ENCODE measurements at regions not wholly inside any gene's neighbourhood (a gene's known extent, or its start where the extent isn't known, plus 50 kb on each side); places are given as distances from the start of the nearest gene placed in this dataset.
"Not testable (repeated sequence)": the region's sequence is repeated elsewhere in the genome, so short reads cannot be mapped to it uniquely, and the experiment has no call there.

DNA sequence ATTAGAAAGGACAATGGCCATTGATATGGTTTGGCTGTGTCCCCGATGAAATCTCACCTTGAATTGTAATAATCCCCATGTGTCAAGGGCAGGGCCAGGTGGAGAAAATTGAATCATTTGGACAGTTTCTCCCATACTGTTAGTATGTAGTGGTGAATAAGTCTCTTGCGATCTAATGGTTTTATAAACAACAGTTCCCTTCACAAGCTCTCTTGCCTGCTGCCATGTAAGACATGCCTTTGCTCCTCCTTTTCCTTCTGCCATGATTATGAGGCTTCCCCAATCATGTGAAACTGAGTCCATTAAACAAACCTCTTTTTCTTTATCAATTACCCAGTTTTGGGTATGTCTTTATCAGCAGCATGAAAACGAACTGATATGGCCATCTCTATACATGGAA, 302.7 kb downstream of the SFMBT2 start:
- no peak for DNase-seq

DNA sequence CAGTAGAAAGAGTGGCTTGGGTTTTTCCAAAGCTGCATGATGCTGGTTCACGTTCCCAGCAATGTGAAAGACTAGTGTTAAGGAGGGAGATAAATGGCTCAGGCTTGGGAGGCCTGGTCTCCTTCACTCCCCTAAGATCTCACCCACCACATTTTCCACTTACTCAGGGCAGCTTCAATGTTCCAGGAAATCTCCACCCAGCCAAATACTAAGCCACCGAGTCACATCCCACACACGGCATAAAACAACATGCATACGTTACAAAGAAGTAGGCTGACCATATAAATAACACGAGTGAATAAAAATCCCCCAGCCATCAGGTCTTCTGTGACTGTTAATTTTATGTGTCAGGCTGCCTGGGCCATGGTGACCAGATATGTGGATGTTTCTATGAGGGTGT, 303.5 kb downstream of the SFMBT2 start:
- DNase-seq = no peak

DNA sequence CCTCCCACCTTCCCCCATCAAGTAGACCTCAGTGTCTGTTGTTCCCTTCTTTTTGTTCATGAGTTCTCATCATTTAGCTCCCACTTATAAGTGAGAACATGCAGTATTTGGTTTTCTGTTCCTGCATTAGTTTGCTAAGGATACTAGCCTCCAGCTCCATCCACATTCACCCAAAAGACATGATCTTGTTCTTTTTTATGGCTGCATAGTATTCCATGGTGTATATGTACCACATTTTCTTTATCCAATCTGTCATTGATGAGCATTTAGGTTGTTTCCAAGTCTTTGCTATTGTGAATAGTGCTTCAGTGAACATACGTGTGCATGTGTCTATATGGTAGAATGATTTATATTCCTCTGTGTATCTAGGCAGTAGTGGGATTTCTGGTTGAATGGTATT, 306.5 kb downstream of the SFMBT2 start:
- DNase-seq = not testable (repeated sequence)

DNA sequence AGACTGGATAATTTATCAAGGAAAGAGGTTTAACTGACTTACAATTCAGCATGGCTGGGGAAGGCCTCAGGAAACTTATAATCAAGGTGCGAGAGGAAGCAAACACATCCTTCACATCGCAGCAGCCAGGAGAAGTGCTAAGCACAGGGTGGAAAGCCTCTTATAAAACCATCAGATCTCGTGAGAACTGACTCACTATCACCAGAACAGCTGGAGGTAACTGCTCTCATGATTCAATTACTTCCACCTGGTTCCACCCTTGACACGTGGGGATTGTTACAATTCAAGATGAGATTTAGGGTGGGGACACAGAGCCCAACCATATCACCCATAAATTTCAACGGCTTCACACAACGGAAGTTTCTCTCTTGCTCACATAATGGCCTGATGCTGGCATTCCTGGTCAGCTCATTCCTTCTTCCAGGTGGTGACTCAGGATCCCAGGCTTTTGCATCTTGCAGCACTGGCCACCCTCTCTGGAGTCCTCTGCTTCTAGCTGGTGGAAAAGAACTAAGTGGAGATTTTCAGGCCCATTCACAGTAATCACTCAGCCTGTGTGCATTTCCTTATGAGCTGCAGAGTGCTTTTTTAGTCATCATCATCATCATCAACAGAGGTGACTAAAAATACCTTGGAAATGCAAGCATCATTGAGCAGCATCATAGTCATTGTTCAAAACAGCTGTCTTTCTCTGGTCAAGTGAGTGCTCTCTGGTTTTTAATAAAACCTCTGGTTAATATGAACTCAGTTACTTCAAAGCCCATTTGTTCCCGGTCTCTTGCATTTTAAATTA, 308.1 kb downstream of the SFMBT2 start:
- no peak for DNase-seq

DNA sequence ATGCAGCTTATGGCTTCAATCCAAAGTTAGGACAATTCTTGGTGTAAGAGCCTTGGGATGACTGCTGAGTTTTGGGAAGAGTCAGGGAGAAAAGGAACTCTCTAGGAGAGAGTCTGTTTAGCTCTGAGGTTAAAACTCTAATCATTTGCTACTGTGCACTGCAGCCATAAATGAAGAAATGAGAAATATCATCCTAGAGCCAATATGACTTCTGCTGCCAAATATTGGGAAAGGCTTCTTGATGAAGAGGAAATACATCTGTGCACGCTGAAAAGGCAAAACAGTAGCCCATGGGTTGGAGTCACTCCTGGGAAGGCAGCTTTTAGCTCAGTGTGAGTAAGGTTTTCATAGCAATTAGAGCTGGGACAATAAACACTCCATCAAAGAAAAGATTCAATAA, 308.8 kb downstream of the SFMBT2 start:
- DNase-seq = no peak

DNA sequence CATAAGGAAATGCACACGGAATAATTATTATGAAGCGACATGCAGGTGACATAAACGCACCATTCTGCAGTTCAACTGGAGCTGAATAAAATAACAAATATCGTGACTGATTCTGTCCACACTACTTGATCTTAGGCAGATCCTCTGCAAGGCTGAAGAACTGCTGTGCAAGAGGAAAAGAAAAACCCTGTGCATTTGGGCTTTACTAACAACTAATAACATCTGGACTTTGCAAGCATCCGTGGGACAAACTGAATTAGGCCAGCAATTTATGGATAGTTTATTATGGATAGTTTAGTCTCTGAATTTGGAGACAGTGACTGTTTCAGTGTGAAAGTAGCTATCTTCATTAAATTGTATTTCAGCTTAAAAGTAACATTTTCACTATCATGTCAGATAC, 309.4 kb downstream of the SFMBT2 start:
- DNase-seq = no peak

DNA sequence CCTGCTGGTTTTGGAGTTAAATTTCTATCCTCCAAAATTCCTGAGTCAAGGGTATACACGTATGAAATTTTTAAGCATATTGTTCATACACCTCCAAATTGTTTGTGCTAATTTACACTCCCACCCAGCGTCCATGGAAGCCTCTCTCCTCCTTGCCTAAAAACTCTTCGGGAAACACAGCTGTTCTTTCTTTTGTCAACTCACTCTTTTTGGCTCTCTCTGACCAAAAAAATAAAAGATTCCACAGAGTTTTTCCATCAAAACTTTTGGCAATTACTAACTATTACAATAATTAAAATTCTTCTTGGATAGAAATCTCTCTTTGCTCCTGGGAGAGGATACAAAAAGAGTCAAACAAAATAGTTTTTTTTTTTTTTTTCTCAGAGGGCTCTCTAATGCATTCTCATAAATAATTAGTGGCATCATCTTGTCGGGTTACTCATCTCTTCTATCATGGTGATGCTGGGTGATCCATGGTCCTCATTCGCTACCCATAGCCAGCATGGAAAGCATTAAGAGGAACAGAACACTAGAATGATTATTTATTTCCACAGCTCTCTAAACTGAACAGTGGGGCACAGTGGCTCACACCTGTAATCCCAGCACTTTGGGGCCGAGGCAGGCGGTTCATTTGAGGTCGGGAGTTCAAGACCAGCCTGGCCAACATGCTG, 310.7 kb downstream of the SFMBT2 start:
- no peak for DNase-seq

DNA sequence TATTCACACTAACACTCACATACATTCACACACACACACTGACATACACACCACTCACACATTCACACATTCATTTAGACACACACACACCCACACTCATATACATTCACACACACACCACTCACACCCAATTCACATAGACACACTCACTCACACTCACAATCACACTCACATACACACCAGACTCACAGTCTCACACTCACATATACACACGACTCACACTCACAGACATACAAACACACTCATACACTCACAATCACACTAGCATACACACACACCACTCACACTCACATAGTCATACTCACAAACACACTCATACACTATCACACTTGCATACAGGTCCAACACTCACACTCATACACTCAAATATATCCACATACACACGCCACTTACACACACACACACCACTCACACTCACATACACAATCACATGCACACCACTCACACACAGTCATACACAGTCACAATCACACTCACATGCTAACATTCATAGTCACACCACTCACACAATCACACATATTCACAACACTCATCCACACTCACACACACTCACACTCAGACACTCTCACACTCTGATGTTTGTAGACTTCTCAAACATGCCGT, 312.6 kb downstream of the SFMBT2 start:
- DNase-seq = no peak

DNA sequence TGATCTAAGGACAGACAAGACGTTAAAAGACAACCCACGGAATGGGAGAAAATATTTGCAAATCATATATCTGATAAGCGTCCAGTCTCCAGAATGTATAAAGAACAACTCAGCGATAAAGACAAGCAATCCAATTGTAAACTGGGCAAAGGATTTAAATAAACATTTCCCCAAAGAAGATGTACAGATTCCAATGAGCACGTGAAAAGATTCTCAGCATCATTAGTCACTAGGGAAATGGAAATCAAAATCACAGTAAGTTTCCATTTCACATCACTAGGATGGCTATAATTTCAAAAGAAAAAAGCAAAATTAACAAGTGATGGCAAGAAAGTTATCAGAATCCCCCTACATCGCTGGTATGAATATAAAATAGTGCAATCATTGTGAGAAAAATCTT, 316.1 kb downstream of the SFMBT2 start:
- no peak for DNase-seq

DNA sequence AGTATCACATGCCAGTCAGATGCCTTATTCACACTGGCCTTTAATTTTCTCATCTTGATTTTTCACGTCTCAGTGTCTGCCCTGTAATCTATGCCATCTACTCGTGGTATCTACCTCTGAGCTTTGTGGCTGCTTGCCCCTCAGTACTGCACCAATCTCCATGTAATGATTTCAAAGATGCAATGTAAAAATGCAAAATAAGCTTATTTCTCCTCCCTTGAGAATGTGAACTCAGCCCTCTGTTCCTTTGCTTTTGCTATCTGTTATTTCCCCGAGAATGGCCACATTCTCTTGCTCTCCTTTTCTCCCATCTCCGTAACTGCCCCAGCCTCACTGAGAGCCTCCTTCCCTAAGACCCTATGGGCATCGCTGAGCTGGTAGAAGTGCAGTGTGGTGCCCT, 317.5 kb downstream of the SFMBT2 start:
- DNase-seq = no peak

DNA sequence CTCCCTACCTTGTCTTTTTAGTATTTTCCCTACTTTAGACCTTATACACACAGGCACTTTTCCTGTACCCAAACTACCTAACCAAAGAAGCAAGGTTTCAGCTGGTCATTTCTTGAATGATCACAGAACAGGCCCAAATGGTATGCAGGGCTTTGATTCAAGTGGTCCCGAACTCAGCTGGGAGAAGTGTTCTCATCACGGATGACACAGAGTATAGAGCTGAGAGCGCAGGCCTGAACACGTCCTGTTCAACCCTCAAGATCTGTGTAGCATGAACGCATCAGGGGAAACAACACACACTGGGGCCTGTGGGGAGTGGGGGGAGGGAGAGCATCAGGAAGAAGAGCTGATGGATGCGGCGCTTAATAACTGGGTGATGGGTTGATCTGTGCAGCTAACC, 318.2 kb downstream of the SFMBT2 start:
- DNase-seq = no peak

DNA sequence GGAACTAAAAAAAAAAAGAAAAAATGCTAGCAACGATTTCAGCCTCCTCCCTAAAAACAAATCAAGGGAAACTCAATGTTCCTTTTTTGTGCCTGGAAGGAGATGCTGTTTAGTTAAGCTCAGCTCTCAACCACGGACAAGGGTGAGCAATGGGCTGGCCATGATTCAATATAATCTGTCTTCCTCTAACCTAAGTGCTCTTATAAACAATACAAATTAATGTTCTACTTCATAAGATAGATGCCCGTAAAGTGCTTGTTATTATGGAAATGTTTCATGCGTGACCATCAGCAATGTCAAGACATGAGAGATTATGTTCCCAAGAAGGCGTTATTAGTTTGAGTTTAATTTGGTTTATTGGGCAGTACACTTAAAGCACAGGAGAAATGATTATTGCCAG, 320.3 kb downstream of the SFMBT2 start:
- no peak for DNase-seq

DNA sequence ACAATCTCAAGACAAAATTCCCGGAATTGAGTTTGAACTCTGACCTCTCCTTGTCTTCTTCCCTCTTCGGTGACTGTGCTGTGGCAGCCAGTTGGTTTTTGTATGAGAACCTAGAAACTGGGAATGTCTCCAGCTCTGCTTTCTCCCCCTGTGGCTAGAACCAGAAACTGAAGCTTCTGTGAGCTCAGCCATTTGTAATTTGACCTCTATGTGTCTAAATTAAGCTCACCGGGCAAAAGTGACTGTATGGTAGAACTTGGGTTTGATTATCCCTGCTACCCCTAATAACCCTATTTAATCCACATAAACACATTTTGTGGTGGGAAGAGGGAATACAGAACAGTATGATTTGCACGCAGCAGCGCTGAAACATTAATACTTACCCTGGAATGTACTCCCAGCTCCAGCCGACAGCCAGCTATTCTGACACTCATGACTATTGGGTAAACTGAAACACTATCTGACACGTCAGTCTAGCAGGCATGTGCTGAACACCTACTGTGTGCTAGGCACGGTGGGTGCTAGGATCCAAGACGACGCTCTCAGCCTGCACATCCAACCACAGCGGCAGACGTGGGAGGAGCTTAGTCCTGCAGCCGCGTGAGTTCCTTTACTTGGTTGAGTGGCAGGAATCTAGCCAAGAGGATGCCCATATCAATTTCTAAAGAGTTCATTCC, 324.8 kb downstream of the SFMBT2 start:
- no peak for DNase-seq

DNA sequence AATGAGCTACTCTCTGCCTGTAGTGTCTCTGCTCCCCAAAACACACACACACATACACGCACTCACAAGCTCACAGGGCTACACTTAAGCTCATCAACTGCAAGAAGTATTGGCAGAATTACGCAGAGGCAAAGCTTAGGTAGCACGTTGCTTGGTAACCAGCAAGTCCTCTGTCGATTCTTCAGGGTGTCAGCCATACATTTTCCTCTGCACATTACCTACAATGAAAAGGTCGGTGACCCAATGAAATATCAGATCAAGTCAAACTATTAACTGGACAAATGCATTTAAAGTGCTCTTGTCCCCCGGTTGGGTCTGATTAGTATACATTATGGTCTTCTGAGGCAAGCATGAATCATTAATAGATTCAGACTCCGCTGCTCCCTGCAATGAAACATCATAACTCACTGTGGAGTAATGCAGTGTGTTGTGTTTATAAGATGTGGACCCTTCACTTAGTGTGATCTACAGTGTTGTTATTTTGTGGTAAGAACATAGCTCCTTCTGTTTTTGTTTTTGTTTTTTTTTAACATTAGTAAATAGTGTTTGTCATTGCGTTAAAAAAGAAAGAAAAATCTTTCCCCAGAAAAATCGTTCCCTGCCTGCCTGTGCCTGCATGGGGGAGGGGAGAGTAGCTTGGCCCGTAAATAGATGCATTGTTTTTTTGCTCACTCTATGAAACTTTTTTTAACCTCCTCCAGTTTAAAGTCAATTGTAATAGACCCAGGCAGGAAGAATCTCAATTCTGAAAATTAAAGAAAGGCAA, 325.5 kb downstream of the SFMBT2 start:
- DNase-seq = no peak

DNA sequence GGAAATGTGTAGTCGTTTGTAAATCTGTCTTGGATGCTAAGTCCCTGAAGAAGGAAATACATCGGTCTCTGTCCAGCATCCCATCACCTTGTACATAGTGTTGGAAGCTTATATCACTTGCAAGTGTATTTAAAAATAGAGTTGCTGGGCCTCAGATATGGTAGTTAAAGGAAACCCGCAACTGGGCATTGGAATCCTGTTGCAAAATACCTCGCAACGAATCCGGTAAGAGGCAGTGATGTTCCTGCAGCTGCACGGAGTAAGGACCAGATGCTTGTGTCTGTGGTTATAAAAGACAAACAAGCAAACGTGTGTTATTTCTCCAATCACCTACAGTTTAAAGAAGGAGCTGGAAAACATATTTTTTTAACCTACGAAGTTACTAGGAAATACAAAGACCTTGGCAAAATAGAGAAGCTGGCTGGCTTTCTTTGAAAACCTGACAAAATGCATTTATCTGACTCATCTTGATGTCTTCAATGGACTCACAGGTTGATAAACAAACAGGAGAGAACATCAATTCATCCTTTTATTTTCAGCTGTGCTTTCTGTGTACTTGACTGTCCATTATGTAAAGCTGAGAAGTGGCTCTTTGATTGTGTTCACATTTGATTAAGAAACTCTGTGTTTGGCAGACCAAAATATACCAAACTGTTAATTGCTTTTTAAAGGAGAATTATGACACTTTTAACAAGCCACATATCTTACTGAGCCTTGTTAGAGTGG, 326.4 kb downstream of the SFMBT2 start:
- no peak for DNase-seq

DNA sequence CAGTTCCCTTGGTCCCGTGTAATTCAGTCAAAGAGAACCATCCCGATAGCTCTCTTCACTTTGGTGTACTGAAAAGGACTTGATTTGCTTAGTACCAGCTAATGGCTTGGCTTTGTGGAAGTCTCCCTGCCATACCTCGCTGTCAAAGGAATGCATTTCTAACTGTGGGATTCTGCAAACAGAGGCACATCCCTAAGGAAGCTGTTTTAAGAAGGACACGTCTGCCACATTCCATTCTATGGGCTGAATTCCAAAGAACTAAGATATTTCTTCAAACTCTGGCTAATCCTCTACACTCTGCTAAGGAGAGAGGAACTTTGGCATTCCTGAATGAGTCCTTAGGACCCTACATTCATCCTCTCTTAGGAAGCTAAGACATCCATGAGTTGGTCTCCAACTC, 327.9 kb downstream of the SFMBT2 start:
- no peak for DNase-seq

DNA sequence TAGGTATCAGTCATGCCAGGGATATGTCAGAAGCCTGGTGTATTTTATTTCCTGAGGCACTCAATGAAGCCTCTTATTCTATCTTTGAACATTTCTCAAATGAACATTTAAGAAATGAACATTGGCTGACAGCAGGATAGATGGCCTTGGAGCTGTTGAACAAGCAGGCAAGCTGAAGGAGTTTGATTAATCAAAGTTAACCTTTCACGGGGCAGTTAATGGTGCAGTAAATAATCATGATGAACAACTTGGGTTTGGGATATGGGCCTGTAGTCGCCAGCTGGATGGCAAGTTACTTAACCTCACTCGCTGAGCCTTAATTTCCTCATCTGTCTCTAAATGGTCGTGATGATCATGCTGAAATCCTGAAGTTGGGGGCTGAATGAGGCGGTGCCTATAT, 333.0 kb downstream of the SFMBT2 start:
- no peak for DNase-seq

DNA sequence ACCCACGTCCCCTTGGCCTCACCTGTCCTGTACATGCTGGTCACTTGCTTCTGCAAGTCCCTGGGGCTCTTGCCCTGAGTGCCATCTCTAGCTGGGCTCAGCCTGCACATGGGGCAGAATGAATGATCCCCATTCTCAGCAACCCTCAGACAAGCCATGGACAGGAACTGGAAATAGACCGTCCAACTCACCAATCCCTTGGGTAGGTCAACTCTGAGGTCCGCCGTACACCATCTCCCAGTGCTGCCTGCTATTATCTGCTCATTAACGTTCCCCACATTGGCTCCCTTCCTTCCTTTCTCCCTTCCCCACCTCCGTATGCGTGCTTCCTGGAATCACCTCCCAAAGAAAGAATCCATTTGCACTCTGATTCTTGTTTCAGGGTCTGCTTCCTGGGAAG, 335.0 kb downstream of the SFMBT2 start:
- DNase-seq = no peak

DNA sequence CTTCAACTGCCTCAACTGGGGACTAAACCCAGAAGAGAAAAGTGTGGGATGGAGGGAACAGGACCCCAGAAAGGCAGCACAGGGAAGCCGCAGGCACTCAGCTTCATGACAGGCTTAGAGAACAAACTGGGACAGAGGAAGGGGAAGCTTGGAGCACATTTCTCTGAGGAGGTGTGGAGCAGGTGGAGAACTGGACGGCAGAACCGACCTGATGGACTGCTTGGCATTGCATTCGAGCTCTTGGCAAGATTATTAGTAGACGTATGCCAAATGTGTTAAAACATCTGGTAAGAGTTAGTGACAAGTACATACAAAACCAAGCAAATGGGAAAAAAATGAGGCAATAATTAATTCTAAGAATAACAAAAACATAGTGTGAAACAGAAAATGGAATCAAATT, 335.7 kb downstream of the SFMBT2 start:
- no peak for DNase-seq

DNA sequence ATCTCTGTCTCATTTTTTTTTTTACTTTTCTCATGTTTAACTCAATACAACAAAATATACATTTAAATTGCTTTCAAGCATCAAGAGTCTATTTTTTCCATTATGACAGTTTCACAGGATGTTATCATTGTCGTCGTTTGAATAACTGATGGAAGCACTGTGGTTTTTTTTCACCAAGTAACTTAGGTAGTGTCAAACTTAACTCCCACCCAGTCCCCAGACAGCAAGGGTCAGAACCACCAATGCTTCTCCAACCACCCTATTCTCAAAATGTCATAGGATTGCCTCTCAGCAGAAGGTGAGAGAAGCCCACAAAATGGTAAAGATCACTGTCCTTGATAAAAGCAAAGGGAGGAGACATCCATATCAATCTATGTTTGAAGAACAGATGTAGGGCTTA, 339.4 kb downstream of the SFMBT2 start:
- DNase-seq = no peak

DNA sequence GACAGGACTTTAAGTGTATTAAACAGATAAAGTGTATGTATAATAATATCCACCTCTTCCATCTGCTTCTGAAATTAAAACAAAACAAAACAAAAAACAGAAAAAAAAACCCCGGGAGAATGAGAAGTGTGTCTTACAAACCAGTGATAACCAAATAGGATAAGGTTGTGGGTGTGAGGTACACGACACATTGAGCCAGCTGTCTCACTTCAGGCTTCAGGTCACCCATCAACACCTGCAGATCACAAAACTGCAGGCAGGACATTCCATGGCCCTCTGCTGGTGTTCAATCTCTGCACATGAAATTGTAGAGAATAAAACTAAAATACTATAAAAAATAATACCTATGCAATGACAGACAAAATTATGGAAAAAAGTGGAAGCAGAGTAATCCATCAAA, 339.9 kb downstream of the SFMBT2 start:
- no peak for DNase-seq

DNA sequence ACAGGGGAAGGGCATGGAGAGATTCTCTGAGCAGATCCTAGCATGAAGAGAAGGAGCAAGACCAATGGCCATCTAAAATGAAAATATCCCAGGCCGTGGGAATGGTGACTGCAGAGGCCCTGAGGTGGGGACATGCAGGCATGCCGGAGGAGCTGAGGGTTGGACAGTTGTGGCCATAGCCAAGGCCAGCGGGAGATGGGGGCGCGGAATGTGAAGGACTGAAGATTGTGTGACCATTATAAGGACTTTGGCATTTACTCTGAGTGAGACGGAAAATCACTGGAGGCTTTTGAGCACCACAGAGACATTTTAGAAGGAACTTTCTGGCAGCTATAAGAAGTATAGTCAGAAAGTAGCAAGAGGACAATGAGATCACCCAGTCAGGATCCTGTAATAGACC, 341.1 kb downstream of the SFMBT2 start:
- no peak for DNase-seq
